ENCODE measurements at regions not wholly inside any gene's neighbourhood (a gene's known extent, or its start where the extent isn't known, plus 50 kb on each side); places are given as distances from the start of the nearest gene placed in this dataset.

- no peak overlapping the region for H3K4me3 ChIP-seq (ENCODE audit: low read depth, low read length)
- DNase-seq (ENCODE audit: low read depth): no peak
- TF ChIP-seq CTCF (IDR thresholded peaks at IDR 0.05; ENCODE audit: control insufficient read depth, extremely low read depth, insufficient read depth): no peak
Observed at GRCh38 chr5:122638581-122638980, 136.3 kb upstream of the SNX2 start.

- DNase-seq (ENCODE audit: low read depth): no peak
- H3K4me3 ChIP-seq (ENCODE audit: low read depth, low read length): no peak overlapping the region
- no peak for TF ChIP-seq CTCF (IDR thresholded peaks at IDR 0.05; ENCODE audit: control insufficient read depth, extremely low read depth, insufficient read depth)
Observed at GRCh38 chr5:122639033-122639432, 135.8 kb upstream of the SNX2 start.

GRCh38 chr5:122639864-122640263, 135.0 kb upstream of the SNX2 start:
- TF ChIP-seq CTCF (IDR thresholded peaks at IDR 0.05; ENCODE audit: control insufficient read depth, extremely low read depth, insufficient read depth): no peak
- no peak overlapping the region for H3K4me3 ChIP-seq (ENCODE audit: low read depth, low read length)
- no peak for DNase-seq (ENCODE audit: low read depth)

GRCh38 chr5:122649080-122649479, 125.8 kb upstream of the SNX2 start:
- H3K4me3 ChIP-seq (ENCODE audit: low read depth, low read length): no peak overlapping the region
- no peak for TF ChIP-seq CTCF (IDR thresholded peaks at IDR 0.05; ENCODE audit: control insufficient read depth, extremely low read depth, insufficient read depth)
- no peak for DNase-seq (ENCODE audit: low read depth)

GRCh38 chr5:122653087-122654017, 121.5 kb upstream of the SNX2 start:
- no peak for DNase-seq (ENCODE audit: low read depth)
- no peak overlapping the region for H3K4me3 ChIP-seq (ENCODE audit: low read depth, low read length)
- TF ChIP-seq CTCF (IDR thresholded peaks at IDR 0.05; ENCODE audit: control insufficient read depth, extremely low read depth, insufficient read depth): no peak

GRCh38 chr5:122656160-122656559, 118.7 kb upstream of the SNX2 start:
- no peak for DNase-seq (ENCODE audit: low read depth)
- TF ChIP-seq CTCF (IDR thresholded peaks at IDR 0.05; ENCODE audit: control insufficient read depth, extremely low read depth, insufficient read depth): no peak

GRCh38 chr5:122656577-122656976, 118.3 kb upstream of the SNX2 start:
- DNase-seq (ENCODE audit: low read depth): no peak
- no peak overlapping the region for H3K4me3 ChIP-seq (ENCODE audit: low read depth, low read length)
- TF ChIP-seq CTCF (IDR thresholded peaks at IDR 0.05; ENCODE audit: control insufficient read depth, extremely low read depth, insufficient read depth): no peak

More at GRCh38 chr5:122656160-122656559, 118.7 kb upstream of the SNX2 start:
- H3K4me3 ChIP-seq (ENCODE audit: low read depth, low read length): no peak overlapping the region
